SK-N-SH (cell line): ENCODE measurements at regions not wholly inside any gene's neighbourhood (a gene's known extent, or its start where the extent isn't known, plus 50 kb on each side); places are given as distances from the start of the nearest gene placed in this dataset.

Experiments used
- CTCF ChIA-PET: fragments of 300-600, 350-600 bp; formaldehyde crosslinking; extraction: SDS; loops from one replicate; lab custom pipeline; 2021; lab: Yijun Ruan, JAX
- POLR2A ChIA-PET: fragments of 350-600 bp; sonication (Branson Sonifier 250); formaldehyde crosslinking; extraction: SDS; loops from one replicate; lab custom pipeline; 2020; ENCODE audit warnings: antibody characterized with exemption, inconsistent platforms; lab: Yijun Ruan, JAX
- DNase-seq: peaks from one replicate; pipeline ENCODE4 v3.0.0; 2012
- H2AFZ ChIP-seq: fragments of 200-600 bp; sonication (generic); 2 replicates; pipeline ENCODE4 v1.8.1; 2016; ENCODE audit warnings: antibody characterized with exemption, mild to moderate bottlenecking, low read depth
- H3F3A ChIP-seq: fragments of 200-600 bp; sonication (generic); replicated peaks from 2 replicates; pipeline ENCODE3; 2016; ENCODE audit warnings: antibody characterized with exemption, mild to moderate bottlenecking; ENCODE audit not compliant: insufficient read depth
- H3K27ac ChIP-seq, 2 experiments: fragments of 200-500 bp in 1 of 2; fragments of 200-600 bp in 1 of 2; sonication (Bioruptor generic) in 1 of 2; sonication (generic), shearing (Covaris generic) in 1 of 2; 2 replicates each; pipeline versions ENCODE4 v1.5.1 to v1.6.1; 2014 to 2016; ENCODE audit warnings: low read depth in 2 of 2, inconsistent platforms in 1 of 2, low read length in 1 of 2, mild to moderate bottlenecking in 1 of 2, mixed read lengths in 1 of 2
- H3K27me3 ChIP-seq: fragments of 200-600 bp; sonication (generic), shearing (Covaris generic); 2 replicates; pipeline ENCODE4 v1.6.1; 2016; ENCODE audit warnings: mixed run types; ENCODE audit not compliant: insufficient read depth
- H3K36me3 ChIP-seq, 2 experiments: fragments of 200-500 bp in 1 of 2; fragments of 200-600 bp in 1 of 2; sonication (Bioruptor generic) in 1 of 2; sonication (generic) in 1 of 2; replicated peaks in 1 of 2; 2 replicates each; pipeline versions ENCODE3 to v1.5.1; 2014 to 2016; ENCODE audit warnings: low read length in 1 of 2, mild to moderate bottlenecking in 1 of 2; ENCODE audit not compliant: insufficient read depth in 2 of 2, control insufficient read depth in 1 of 2
- H3K4me1 ChIP-seq, 2 experiments: fragments of 200-500 bp in 1 of 2; fragments of 200-600 bp in 1 of 2; sonication (Bioruptor generic) in 1 of 2; sonication (generic), shearing (Covaris generic) in 1 of 2; 2 replicates each; pipeline versions ENCODE4 v1.5.1 to v1.6.1; 2014 to 2016; ENCODE audit warnings: low read depth in 1 of 2, low read length in 1 of 2, mixed run types in 1 of 2; ENCODE audit not compliant: insufficient read depth in 2 of 2, control insufficient read depth in 1 of 2
- H3K4me2 ChIP-seq: fragments of 200-600 bp; sonication (generic), shearing (Covaris generic); 2 replicates; pipeline ENCODE4 v1.6.1; 2017; ENCODE audit warnings: mixed run types
- H3K4me3 ChIP-seq, 2 experiments: fragments of 200-500 bp in 1 of 2; fragments of 200-600 bp in 1 of 2; sonication (Bioruptor generic) in 1 of 2; sonication (generic), shearing (Covaris generic) in 1 of 2; 2 replicates each; pipeline versions ENCODE4 v1.5.1 to v1.8.1; 2014 to 2016; ENCODE audit warnings: low read depth in 2 of 2, inconsistent platforms in 1 of 2, low read length in 1 of 2, mild to moderate bottlenecking in 1 of 2, mixed read lengths in 1 of 2, moderate library complexity in 1 of 2
- H3K79me2 ChIP-seq: fragments of 200-600 bp; sonication (generic); 2 replicates; pipeline ENCODE4 v1.8.1; 2017; ENCODE audit warnings: mild to moderate bottlenecking; ENCODE audit not compliant: insufficient read depth
- H3K9ac ChIP-seq: fragments of 200-600 bp; sonication (generic); 2 replicates; pipeline ENCODE4 v1.6.1; 2017; ENCODE audit warnings: mixed run types
- H3K9me2 ChIP-seq: fragments of 200-600 bp; sonication (generic); 2 replicates; pipeline ENCODE4 v1.6.1; 2017; ENCODE audit warnings: mixed run types
- H3K9me3 ChIP-seq: fragments of 200-600 bp; sonication (generic); 2 replicates; pipeline ENCODE4 v1.6.1; 2017; ENCODE audit warnings: mixed run types, mild to moderate bottlenecking, moderate library complexity
- H4K20me1 ChIP-seq: fragments of 200-600 bp; sonication (generic); 2 replicates; pipeline ENCODE4 v1.6.1; 2017; ENCODE audit warnings: mild to moderate bottlenecking, mixed run types; ENCODE audit not compliant: insufficient read depth
- CHD2 ChIP-seq: fragments of 150-350 bp; IDR thresholded peaks from 2 replicates; pipeline ENCODE4 v1.6.1; 2018; ENCODE audit warnings: low read length; ENCODE audit not compliant: partially characterized antibody
- ELF1 ChIP-seq: IDR thresholded peaks from 2 replicates; pipeline ENCODE4 v1.4.0; 2012
- EZH2phosphoT487 ChIP-seq: fragments of 200-600 bp; sonication (generic); IDR thresholded peaks from 2 replicates; pipeline ENCODE4 v1.6.1; 2017; ENCODE audit warnings: low read depth, mixed run types, mild to moderate bottlenecking, antibody characterized with exemption, moderate library complexity, borderline replicate concordance
- FOSL2 ChIP-seq: IDR thresholded peaks from 2 replicates; pipeline ENCODE4 v1.4.0; 2012; ENCODE audit warnings: low read depth, mild to moderate bottlenecking, moderate library complexity, borderline replicate concordance
- FOXJ3 ChIP-seq: sonication (generic); formaldehyde crosslinking; IDR thresholded peaks from 2 replicates; pipeline ENCODE4 v1.5.1; 2020; ENCODE audit warnings: mild to moderate bottlenecking, missing genetic modification reagents
- GABPA ChIP-seq: IDR thresholded peaks from 2 replicates; pipeline ENCODE4 v1.4.0; 2012; ENCODE audit warnings: low read depth, mild to moderate bottlenecking
- JUND ChIP-seq: IDR thresholded peaks from 2 replicates; pipeline ENCODE4 v1.4.0; 2012
- MEF2A ChIP-seq: IDR thresholded peaks from 2 replicates; pipeline ENCODE4 v1.4.0; 2012; ENCODE audit warnings: low read depth, borderline replicate concordance
- MXI1 ChIP-seq: IDR thresholded peaks from 2 replicates; pipeline ENCODE4 v1.6.1; 2012; ENCODE audit warnings: mild to moderate bottlenecking, low read depth, low read length, improper control_type of control experiment
- PBX3 ChIP-seq: IDR thresholded peaks from 2 replicates; pipeline ENCODE4; 2012
- RAD21 ChIP-seq: IDR thresholded peaks from 2 replicates; pipeline ENCODE4 v1.6.1; 2012; ENCODE audit warnings: mild to moderate bottlenecking, low read length
- RCOR1 ChIP-seq: fragments of 150-350 bp; IDR thresholded peaks from 2 replicates; pipeline ENCODE4 v1.6.1; 2017; ENCODE audit warnings: antibody characterized with exemption, low read length
- SIN3A ChIP-seq: IDR thresholded peaks from 2 replicates; pipeline ENCODE4 v1.6.1; 2012; ENCODE audit warnings: low read depth, mild to moderate bottlenecking, low read length, moderate library complexity, borderline replicate concordance
- SMC3 ChIP-seq: IDR thresholded peaks from 2 replicates; pipeline ENCODE4 v1.6.1; 2012; ENCODE audit warnings: low read depth, low read length, improper control_type of control experiment
- TAF1 ChIP-seq: IDR thresholded peaks from 2 replicates; pipeline ENCODE4 v1.6.1; 2012; ENCODE audit warnings: low read depth, mild to moderate bottlenecking, low read length, moderate library complexity, borderline replicate concordance
- TCF12 ChIP-seq: IDR thresholded peaks from 2 replicates; pipeline ENCODE4 v1.4.0; 2012
- WGBS: methylation state at CpG from one replicate; pipeline ENCODE4 v1.1.6; 2017; ENCODE audit warnings: low lambda C conversion rate; 5-methylcytosine and 5-hydroxymethylcytosine counted together
- TF ChIP-seq, protein P1 (sequence below): IDR thresholded peaks from 2 replicates; pipeline ENCODE4 v1.6.1; 2012; ENCODE audit warnings: mild to moderate bottlenecking, low read depth, low read length, moderate library complexity

DNA sequence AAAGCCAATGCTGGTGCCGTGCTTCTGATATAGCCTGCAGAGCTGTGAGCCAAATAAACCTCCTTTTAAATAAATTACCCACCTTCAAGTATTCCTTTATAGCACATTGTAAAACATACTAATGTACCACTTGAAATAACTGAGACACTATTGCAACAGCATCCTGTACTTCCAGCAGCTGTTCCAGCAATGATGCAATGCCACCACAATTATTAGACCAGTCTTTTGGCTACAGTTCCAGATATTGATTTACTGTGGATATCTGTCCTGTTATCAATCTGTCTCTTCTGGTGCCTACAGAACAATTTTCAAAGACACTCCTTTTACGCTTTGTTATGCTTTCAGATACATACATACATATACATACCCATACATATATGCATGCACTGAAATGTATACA lies 567.9 kb downstream of the TAF11L14 start (continued):
- TF ChIP-seq, protein P1, sequence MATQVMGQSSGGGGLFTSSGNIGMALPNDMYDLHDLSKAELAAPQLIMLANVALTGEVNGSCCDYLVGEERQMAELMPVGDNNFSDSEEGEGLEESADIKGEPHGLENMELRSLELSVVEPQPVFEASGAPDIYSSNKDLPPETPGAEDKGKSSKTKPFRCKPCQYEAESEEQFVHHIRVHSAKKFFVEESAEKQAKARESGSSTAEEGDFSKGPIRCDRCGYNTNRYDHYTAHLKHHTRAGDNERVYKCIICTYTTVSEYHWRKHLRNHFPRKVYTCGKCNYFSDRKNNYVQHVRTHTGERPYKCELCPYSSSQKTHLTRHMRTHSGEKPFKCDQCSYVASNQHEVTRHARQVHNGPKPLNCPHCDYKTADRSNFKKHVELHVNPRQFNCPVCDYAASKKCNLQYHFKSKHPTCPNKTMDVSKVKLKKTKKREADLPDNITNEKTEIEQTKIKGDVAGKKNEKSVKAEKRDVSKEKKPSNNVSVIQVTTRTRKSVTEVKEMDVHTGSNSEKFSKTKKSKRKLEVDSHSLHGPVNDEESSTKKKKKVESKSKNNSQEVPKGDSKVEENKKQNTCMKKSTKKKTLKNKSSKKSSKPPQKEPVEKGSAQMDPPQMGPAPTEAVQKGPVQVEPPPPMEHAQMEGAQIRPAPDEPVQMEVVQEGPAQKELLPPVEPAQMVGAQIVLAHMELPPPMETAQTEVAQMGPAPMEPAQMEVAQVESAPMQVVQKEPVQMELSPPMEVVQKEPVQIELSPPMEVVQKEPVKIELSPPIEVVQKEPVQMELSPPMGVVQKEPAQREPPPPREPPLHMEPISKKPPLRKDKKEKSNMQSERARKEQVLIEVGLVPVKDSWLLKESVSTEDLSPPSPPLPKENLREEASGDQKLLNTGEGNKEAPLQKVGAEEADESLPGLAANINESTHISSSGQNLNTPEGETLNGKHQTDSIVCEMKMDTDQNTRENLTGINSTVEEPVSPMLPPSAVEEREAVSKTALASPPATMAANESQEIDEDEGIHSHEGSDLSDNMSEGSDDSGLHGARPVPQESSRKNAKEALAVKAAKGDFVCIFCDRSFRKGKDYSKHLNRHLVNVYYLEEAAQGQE: no peak
- TF ChIP-seq MEF2A: no peak
- no peak for TF ChIP-seq EZH2phosphoT487
- TF ChIP-seq RCOR1: no peak
- no peak for TF ChIP-seq FOXJ3 (CRISPR knock-in tag)
- TF ChIP-seq JUND: no peak
- TF ChIP-seq FOSL2: no peak
- no peak for TF ChIP-seq TAF1
- no peak for TF ChIP-seq CHD2
- no peak for TF ChIP-seq RAD21

DNA sequence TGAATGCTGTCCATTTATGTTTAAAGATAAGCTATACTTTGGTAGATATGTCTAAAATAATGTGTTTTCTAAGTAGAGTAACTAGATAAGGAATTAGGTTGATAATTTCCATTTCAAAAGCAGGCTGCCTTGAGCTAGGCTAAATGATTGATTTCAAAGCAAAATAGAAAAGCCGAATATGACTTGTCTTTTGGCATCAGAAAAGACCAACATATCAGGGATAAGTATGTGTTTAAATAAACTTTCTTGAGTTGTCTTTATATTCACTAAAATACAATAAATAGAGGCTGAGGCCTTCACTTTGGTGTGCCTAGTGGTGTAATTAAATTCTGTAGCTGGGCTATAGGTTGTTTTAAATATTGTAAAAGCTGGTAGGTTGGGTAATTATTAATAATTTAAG lies 569.0 kb downstream of the TAF11L14 start:
- H3K9me3 ChIP-seq: no peaks in the 10 kb centered on the region
- ChIA-PET CTCF (no interaction called here), POLR2A (no interaction called here)
- H3K27ac ChIP-seq: no peak overlapping the region
- no peak overlapping the region for H3K4me2 ChIP-seq
- WGBS: 3% methylated on average over 1 of the region's 1 CpG
- no peaks in the 10 kb centered on the region for H3F3A ChIP-seq
- no peaks in the 10 kb centered on the region for H3K79me2 ChIP-seq
- H2AFZ ChIP-seq: no peak overlapping the region
- H3K27me3 ChIP-seq: no peaks in the 10 kb centered on the region
- no peaks in the 10 kb centered on the region for H3K36me3 ChIP-seq
- H4K20me1 ChIP-seq: no peaks in the 10 kb centered on the region
- H3K9me2 ChIP-seq: no peaks in the 10 kb centered on the region
- no peak for TF ChIP-seq ELF1
- TF ChIP-seq PBX3: no peak
- TF ChIP-seq JUND: no peak
- TF ChIP-seq MXI1: no peak
- no peak for TF ChIP-seq GABPA
- no peak for TF ChIP-seq EZH2phosphoT487
- no peak for TF ChIP-seq FOXJ3 (CRISPR knock-in tag)
- TF ChIP-seq TCF12: no peak
- no peak for TF ChIP-seq SIN3A
- no peak for TF ChIP-seq FOSL2
- no peak for TF ChIP-seq SMC3
- TF ChIP-seq, all 33 proteins: peak for 0
- no peak overlapping the region for H3K4me3 ChIP-seq
- H3K9ac ChIP-seq: no peak overlapping the region
- no peak for DNase-seq
- H3K4me1 ChIP-seq: no peaks in the 10 kb centered on the region
